ENCODE measurements at regions not wholly inside any gene's neighbourhood (a gene's known extent, or its start where the extent isn't known, plus 50 kb on each side); places are given as distances from the start of the nearest gene placed in this dataset.

DNA sequence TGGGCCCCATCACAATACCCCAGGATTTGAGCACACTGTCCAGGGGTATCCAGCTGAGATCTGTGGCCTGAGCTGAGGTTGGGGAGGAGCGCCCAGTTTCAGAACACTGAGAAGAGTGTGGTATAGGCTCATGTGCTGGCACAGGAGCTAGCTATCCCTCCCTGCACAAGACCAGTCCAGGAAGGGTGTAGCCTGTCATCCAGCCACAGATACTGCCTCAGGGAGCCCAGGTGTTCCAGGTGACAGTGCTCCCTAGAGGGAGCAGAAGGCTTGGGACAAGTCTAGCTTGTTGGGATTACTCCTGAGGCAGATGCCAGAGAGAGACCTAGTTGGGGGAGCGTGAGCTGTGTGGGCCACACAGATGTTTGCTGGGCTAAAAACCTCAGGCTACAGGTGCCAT lies 79.6 kb upstream of the GLRA2 start:
- no peak overlapping the region for H3K14ac ChIP-seq (ENCODE audit: insufficient read depth, low read length)
- H2BK12ac ChIP-seq (ENCODE audit: insufficient read length, low read depth, low read length) = no peak overlapping the region
- no peak overlapping the region for H2AFZ ChIP-seq (ENCODE audit: low read length)
- peaks cover 50 to 62% of the 10 kb centered on the region in 2 experiments for H3K9me3 Mint-ChIP-seq
- no peaks in the 10 kb centered on the region for H3K79me1 ChIP-seq (ENCODE audit: insufficient read depth, low read depth, low read length, poor library complexity, severe bottlenecking)
- H2BK5ac ChIP-seq (ENCODE audit: insufficient read length, low read length) = no peak overlapping the region
- no peak overlapping the region for H3K56ac ChIP-seq (ENCODE audit: insufficient read length, low read depth, low read length)
- H2BK120ac ChIP-seq (ENCODE audit: low read depth, low read length, poor library complexity, severe bottlenecking) = no peak overlapping the region
- H3K4ac ChIP-seq (ENCODE audit: low read depth, low read length) = no peak overlapping the region
- TF ChIP-seq, protein P1, sequence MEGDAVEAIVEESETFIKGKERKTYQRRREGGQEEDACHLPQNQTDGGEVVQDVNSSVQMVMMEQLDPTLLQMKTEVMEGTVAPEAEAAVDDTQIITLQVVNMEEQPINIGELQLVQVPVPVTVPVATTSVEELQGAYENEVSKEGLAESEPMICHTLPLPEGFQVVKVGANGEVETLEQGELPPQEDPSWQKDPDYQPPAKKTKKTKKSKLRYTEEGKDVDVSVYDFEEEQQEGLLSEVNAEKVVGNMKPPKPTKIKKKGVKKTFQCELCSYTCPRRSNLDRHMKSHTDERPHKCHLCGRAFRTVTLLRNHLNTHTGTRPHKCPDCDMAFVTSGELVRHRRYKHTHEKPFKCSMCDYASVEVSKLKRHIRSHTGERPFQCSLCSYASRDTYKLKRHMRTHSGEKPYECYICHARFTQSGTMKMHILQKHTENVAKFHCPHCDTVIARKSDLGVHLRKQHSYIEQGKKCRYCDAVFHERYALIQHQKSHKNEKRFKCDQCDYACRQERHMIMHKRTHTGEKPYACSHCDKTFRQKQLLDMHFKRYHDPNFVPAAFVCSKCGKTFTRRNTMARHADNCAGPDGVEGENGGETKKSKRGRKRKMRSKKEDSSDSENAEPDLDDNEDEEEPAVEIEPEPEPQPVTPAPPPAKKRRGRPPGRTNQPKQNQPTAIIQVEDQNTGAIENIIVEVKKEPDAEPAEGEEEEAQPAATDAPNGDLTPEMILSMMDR (conservative IDR thresholded peaks at IDR 0.05) = no peak
- H3K36me3 Mint-ChIP-seq (ENCODE audit: insufficient read depth in 1 of 3, low read depth in 3 of 3) = peaks cover 0 to 2% (median 0%) of the 10 kb centered on the region in 3 experiments; a peak in 2 of 7 replicates
- no peak overlapping the region for H3K27ac Mint-ChIP-seq
- no peak overlapping the region for H2AK5ac ChIP-seq (ENCODE audit: insufficient read length, low read length)
- no peak overlapping the region for H3K27ac ChIP-seq (ENCODE audit: insufficient read length, low read depth, low read length)
- H2BK15ac ChIP-seq (ENCODE audit: low read depth, low read length) = no peak overlapping the region
- H3K27me3 Mint-ChIP-seq (ENCODE audit: low read depth) = no peaks in the 10 kb centered on the region; the same call in 1 of the 2 replicates
- H3K23me2 ChIP-seq (ENCODE audit: insufficient read length, low read depth, low read length, poor library complexity, severe bottlenecking) = no peaks in the 10 kb centered on the region
- H2BK20ac ChIP-seq (ENCODE audit: low read depth, low read length, poor library complexity, severe bottlenecking) = no peak overlapping the region
- no peak for DNase-seq
- no peak overlapping the region for H4K91ac ChIP-seq (ENCODE audit: insufficient read length, low read depth, low read length)
- H3K23ac ChIP-seq (ENCODE audit: insufficient read length, low read depth, low read length) = no peak overlapping the region
- H3K79me2 ChIP-seq (ENCODE audit: insufficient read depth, low read length) = no peaks in the 10 kb centered on the region
- H3K27me3 ChIP-seq (ENCODE audit: insufficient read depth, low read length) = no peaks in the 10 kb centered on the region
- H3T11ph ChIP-seq (ENCODE audit: low read length) = no peak overlapping the region
- no peaks in the 10 kb centered on the region for H3K4me1 Mint-ChIP-seq
- H3K9ac ChIP-seq (ENCODE audit: extremely low read depth, insufficient read length, low read length) = no peak overlapping the region
- no peak overlapping the region for H3K4me3 Mint-ChIP-seq
- no peaks in the 10 kb centered on the region for H3K4me1 ChIP-seq (ENCODE audit: insufficient read depth, low read length)
- no peaks in the 10 kb centered on the region for H4K20me1 ChIP-seq (ENCODE audit: control insufficient read depth, insufficient read depth, insufficient read length)
- no peak overlapping the region for H4K8ac ChIP-seq (replicated peaks; ENCODE audit: insufficient read length, low read depth, low read length)
- H3K9me3 ChIP-seq (ENCODE audit: control insufficient read depth, low read depth, low read length) = no peaks in the 10 kb centered on the region
- no peak overlapping the region for H3K4me2 ChIP-seq (ENCODE audit: insufficient read depth, insufficient read length, low read length)
- no peak overlapping the region for H4K5ac ChIP-seq (ENCODE audit: insufficient read length, low read depth, low read length)
- no peak overlapping the region for H3K18ac ChIP-seq (ENCODE audit: insufficient read length, low read depth, low read length)
- WGBS (ENCODE audit: extremely low coverage, insufficient read length, low lambda C conversion rate) = no CpG with 5 or more reads among the region's 2 CpGs
